Hematopoietic multipotent progenitor cell (in vitro differentiated cells): ENCODE measurements at regions not wholly inside any gene's neighbourhood (a gene's known extent, or its start where the extent isn't known, plus 50 kb on each side); places are given as distances from the start of the nearest gene placed in this dataset.

Source experiments
- DNase-seq, 3 donors: peaks; one replicate each; pipeline ENCODE4 v3.0.0-alpha.2; 2011 to 2015; ENCODE audit warnings: low read depth in 2 of 3, low spot score in 2 of 3

DNA sequence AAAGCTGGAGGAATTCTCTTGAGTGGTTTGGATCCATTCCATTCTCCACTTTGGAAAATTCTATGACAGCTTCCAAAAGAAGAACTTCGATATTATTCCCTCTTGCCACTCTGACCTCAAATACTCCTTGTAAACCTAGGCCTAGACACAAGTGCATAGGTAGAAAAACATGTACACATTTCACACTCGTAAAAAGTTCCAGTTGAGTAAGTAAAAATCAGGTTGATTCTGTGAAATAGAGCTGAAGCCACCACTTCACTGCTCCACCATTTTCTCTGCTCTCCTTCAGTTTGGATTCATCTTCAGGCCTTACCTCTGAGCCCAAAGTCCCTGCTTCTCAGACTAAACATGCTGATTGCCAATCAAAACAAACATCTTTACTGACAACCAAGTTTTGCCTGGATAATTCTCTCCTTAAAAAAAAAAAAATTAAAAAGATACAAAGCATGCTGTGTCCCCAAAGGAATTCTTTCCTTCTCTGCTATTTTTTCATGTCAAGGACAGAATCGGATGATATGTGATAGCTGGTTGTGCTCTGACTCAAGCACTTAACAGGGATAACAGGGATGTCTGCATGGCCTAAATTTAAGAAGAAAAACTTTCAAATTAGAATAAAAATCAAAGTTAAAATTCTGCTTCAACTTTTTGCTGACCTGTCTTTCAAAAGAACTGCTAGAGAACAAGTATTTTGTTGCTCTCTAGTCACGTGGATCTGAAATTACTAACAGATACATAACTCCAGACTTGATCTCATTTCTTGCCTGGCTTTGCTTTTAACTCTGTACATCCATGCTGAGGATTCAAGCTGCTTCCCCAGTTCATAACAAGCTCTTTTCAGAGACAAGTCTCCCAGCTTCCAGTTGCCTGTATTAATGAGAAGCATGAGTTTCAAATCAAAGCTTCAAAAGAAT lies 420.9 kb upstream of the INTU start:
- no peak for DNase-seq

DNA sequence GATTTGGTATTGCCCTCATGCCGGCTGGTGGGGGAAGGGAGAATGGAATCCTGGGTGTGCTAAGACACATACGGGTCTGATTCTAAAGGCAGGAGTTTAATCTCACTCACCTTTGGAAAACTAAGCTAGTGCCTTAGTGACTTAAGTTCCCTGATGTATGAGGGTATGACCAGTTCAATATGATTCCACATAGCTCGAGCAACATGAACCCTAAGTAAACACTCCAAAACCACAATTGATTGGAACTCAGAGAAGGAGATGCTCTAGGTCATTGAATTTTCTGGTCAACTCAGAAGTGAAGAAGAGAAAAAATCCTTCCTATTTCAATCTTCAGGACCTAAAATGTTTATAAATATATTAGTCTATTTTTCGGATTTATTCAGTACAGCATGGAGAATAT lies 420.1 kb upstream of the INTU start:
- no peak for DNase-seq

DNA sequence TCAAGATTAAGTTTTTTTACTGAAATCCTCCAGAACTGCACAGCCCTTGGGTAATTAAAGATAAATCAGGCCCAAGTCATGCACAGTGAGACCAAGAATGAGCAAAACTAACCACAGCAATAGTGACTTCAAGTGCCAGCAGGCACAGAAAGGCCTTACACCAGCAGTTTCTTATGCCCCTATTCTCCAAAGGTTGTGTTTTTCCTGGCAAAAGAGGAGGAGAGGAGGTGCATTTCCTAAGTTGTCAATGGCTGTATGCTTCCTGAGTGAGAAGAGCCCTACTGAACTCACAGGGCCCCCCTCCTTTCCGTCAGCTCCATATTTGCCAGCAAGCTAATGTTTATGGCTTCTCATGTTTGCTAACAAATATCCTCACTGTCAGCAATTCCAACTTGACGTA lies 418.7 kb upstream of the INTU start:
- no peak for DNase-seq

DNA sequence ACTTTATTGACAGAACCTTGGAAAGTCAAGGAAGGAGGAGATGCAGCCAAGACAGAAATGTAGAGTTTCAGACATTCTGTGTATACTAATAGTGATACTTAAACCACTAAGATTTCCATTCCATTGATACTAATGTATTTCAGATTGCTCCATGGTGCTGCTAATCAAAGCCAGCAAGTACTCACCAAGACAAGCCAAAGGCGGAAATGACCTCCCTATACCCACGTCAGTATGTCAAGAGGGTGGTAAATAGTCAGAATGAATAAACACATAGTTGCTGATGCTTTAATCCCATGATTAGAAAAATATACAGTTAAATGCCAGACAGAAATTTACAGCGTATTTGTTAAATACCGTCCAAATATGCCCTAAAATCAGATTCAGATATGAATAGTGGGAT lies 417.8 kb upstream of the INTU start:
- DNase-seq, result no peak

DNA sequence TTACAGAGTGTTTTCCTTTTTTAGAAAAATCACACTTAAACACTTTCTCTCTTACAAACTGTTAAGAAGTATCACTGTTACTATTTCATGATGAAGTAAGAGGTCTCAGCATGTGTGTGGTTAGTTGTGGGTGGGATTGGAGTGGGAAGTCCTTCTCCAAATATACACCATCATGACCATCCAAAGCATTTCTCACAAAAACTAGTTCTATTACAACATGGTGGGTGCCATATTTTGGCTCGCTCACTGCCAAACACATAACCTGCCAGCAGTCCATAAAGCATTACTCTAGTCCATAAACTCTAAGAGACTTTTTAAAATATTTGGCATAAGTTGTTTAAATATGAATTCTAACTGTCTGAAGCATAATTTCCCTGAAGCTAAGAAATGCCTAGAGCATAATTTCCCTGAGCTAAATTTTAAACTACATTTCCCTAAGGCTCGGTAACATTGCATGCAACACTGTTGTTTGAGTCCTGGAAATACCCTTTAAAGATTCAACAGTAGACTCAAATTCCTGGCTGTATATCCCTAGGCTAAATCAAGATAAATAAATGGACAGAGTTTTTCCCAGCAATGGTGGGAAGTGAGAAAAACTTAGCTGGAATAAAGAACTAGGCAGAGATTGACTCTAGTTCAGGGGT lies 415.0 kb upstream of the INTU start:
- DNase-seq, result no peak

DNA sequence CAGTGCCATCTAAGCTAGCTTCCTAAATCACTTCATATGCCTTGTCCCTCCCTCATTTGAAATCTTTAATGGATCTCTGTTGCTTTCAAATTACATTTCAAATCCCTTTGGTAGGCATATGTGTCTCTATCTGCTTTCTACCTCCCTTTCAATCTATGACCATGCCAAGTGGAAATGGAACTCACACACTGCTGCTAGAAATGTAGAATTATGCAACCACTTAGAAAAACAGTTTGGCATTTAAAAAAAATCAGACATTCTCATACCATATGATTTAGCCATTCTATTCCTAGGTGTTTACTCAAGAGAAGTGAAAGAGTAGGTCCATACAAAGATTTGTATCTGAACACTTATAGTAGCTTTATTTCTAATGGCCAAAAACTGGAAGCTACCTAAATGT lies 413.5 kb upstream of the INTU start:
- no peak for DNase-seq

DNA sequence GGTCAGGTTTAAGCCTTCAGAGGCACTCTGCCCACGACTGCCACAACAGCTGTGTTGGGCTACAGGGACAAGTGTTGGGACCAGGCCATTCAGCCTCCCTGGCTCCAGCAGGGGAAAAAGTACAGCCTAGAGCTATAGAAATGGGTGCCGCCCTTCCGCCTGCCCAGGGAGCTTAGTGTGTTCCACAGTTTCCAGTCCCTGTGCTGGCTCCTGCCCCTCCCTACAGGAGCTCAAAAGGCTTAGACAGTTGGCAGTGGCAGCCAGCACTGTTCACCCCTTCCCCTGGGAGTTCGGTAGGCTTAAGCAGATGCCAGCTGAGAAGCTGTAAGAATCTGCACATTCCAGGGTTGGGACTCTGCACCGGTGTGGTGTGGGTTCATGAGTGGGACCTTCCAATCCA lies 408.2 kb upstream of the INTU start:
- no peak for DNase-seq

DNA sequence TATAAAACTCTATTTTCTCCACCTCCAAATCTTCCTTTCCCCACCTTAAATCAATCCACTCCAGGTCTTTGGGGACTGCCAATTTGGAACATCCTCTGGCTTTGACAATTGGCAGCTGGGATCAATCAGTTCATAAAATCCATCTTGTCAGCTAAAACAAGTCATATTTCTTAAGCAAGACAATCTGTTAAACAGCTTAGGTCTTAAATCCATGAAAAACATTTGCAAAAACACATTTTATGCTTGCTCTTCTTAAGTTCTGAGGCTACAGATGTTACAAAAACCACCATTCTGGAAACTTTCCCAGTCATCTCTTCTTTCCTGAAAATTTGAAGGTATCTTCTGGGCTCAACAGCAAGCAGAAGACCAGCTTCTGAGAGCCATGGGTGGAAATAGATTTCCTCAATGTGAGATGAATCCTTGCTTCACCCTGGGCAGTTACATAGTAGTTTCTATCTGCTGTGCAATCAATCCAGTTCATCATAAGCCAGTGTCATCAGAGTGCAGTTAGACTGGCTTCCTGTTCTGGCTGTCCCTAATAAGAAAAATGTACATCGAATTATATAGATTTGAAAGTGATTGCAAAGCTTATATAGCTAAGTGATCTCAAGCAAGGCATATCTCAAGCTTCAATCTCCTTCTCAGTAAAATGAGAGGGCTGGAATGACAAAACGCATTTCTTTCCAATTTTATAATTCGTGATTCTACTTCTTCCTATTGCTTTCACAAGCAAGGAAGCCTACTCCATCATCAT lies 402.7 kb upstream of the INTU start:
- no peak for DNase-seq

DNA sequence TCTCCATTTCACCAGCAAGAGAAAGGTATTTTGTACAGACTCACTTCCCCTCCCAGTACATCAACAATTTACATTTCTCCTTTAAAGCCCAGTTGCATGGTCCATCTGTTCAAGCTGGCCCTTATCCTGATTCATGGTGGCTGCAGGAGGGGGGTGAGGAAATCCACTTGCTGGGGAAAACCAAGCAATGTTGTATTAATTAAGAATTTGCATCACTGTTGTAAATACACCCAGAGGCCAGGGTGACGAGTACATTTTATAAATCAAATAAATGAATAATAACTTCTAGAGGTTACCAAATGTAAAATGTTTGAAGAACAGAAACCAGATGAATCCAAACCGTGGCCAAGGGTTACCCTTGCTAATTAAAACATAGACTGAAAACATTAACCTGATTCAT lies 395.9 kb upstream of the INTU start:
- no peak for DNase-seq

DNA sequence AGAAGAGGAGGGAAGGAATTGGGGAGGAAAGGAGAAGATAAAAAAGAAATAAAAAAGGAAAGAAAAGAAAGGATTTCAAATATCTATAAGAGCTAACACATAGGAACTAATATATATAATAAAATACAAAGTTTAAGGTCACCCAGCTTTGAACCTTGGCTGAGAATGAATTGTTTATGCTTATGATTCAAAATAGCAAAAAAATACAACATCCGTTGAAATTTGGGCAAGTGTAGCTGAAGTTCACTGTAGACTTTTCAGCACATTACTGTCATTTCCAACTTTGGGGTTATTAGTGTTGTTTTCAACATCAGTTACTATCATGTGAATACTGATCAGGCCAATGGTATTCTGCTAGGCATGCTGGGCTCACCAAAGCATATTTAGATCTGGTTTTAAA lies 395.2 kb upstream of the INTU start:
- no peak for DNase-seq

DNA sequence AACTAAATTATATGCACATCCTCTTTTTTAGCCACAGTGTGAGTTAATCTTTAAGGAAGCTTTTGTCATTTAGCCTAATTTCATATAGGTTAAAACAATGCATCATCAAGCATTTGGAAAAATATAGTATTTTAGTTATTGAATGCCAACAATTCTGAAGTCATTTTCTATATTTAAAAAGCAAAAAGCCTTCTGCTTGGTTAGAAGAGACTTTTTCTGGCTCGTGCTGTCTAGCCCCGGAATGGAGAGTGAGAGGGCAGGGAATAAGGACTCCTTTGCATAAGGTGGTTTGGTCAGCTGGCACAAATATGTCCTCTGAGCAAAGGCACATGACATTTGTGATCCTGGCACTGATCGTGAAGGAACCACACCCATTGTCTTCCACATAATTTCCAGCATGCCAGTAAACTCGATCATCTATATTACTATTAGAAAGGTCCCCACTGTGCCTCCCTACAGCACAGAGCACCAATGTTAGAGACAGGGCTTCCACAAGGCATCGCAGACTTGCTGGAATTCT lies 393.7 kb upstream of the INTU start:
- DNase-seq, result no peak

DNA sequence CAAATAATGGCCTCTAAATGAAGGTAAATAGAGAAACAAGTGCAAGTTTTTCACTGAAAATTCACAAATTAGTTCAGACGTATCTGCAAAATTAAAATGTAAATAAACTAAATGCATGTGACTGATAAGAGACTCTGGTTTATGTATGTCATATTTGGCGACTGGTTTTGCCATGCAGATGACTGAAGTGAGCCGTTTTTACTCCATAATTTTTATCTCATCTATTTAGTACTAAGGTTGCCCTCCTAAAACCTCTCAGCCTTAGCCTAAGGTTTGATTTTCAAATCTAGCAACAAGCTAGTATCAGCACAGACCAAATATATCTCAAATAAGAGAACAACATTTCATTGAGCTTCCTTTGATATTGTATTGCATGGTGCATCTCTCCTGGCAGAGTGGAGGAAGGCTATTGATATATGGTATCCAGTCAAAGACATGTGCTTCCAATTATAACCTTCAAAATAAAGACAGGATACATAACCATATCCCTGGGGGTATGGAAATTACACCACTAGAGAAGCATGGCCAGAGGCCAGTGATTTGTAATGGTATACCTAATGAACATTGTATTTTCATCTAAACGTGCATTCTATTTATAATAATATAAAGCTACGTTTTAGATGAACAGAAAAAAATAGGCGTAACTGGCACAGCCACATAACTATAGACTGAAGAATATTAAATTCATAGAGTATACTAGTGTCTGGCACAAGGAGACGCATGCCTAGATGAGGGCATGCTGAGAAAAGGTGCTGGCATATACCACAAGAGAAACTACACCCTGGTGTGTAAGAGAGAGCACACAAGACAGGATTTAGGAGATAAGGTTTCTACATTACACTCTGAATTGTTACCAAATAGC lies 392.6 kb upstream of the INTU start:
- no peak for DNase-seq

DNA sequence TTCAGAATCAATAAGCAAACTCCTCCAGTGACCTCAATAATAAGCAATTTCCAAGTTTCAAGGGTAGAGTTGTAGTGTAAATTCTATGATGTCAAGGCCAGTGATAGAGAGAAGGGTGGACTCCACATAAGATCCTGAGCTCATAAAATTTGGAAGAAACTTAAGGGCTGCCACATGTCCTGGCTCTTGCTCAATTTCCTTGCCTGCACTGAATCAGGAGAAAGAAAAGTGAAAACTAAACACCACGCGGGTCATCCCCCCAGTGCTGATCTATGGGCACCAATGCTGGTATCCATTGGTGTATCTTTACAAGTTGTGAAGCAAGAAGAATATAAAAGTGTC lies 392.0 kb upstream of the INTU start:
- DNase-seq, result no peak

DNA sequence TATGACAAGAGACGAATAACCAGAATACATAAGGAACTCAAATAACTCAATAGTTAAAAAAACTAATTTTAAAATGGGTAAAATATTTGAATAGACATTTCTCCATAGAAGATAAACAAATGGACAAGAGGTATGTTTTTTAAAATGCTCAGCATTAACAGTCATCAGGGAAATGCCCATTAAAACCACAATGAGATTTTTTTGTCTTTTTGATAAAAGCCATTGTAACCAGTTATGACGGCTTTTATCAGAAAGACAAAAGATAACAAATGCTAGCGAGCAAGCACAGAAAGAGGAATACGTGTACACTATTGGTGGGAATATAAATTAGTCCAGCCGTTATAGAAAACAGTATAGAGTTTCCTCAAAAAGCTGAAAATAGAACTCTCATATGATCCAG lies 388.2 kb upstream of the INTU start:
- no peak for DNase-seq

DNA sequence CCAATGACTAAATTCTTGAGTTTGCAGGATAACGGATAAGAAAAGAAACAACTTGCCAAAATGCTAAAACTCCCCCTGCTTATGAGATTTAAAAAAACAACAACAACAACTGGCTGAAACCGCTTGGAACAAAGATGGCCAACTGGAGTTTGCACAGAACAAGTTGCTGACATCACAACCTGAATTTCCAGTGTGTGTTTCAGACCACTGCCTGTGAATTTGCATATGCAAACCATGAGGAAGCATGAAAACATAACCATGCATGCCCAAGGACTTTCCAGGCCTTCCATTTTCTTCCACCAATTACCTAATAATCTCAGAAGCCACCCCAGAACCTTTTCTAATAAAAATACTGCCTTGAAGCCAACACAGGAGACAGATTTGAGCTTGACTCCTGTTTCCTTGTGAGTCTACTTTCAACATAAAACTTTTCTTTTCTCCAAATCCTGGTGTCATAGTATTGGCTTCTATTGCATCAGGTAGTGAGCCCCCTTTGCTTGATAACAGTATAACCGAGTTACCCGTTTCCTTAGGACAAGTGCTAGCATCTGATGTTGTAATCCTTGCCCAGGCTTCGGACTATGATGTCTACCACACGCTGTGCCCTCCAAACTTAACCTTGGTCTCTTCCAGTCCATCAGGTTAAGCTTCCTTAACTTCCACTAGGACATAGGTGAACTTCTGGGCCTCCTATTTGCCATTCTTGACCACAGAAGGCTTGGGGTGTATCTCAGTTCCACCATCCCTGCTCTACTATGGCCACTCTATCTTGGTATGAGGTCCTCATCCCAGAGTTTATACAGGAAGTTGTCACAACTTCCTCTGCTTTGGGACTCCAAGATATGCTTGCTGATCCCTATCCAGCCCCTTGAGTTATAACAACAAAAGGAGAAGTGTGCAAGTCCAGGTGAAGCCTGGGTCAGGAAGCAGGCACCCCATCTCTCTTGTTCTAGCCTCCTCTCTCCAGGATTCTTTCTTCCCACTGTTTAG lies 385.5 kb upstream of the INTU start:
- DNase-seq, result no peak

DNA sequence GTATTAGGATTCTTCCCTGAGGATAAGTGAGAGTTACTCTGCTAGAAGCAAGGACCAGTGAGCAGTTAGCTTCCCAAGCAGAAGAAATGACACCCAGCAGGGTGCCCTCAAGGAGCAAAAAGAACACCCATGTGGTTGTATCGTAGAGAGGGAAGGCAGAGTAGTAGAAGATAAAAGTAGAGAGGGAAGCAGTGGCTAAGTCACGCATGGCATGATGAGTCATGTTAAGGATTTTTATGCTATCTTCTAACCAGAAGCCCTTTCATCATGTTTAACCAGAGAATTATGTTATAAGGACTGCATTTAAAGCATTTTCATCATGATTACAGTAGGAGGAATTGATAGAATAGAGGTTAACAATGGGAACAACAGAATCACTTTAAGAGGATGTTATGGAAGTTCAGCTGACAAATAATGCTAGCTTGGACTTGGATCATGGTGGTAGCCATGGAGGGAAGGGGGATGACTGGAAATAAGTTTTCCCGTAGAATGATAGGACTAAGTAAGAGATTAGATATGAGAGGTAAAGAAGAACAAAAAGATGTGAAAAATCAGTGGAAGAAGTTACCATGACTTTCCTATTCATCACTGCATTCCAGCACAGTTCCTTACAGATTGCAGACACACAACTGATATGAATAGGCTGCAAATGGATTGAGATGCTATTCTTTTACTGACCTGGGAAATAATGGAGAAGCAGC lies 383.5 kb upstream of the INTU start:
- no peak for DNase-seq

DNA sequence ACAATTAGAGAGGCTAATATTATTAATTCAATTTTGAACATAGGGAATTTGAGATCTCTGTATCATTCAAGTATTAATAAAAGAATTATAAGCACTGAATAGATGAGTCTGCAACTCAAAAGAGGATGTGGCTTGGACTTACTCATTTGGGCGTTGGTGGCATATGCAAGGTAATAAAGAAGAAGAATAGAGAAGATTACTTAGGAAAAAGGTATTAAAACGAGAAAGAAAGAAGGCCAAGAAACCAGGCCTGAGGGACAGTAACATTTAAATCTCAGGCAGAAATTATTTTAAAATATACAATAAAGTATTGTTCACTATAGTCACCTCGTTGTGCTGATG lies 383.0 kb upstream of the INTU start:
- no peak for DNase-seq

DNA sequence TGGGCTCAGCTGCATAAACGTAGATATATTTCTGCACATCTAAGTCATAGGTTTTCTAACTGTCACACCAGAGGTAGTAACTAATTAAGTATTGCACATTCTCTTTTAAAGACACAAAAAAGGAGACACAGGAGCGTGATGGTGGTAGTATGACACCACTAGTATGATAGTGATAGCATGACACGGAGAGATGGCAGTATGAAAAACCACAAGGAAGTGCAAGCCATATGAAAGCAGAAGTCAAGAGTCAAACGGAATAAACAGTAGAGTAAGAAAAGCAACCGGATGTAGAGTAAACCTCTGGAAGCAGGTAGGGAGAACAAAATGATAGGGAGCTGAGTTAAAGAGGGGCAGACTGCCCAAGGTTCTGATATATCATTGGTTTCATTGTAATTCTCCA lies 382.2 kb upstream of the INTU start:
- DNase-seq, result no peak

DNA sequence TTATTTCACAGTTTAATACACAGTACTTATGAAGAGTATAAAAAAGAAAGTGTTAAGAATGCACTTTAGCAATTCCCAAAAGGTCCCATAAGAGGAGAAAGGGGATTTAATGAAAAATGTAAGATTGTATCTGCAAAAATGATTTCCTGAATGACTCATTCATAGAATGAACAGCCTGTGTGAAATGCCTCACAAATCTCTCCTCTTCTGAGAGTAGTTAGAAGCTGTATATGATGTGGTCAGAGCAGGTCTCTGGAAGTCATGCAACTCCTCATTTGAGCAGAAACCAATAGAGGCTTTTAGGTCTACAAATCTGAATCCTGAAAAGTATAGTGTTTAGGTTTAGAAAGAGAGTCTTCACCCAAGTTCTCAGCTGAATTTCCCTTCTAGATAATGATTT lies 381.3 kb upstream of the INTU start:
- no peak for DNase-seq
